ENCODE measurements at regions not wholly inside any gene's neighbourhood (a gene's known extent, or its start where the extent isn't known, plus 50 kb on each side); places are given as distances from the start of the nearest gene placed in this dataset.

- Histone ChIP-seq H4K20me1 (ENCODE audit: insufficient read depth) (no peaks in the 10 kb centered on the region), H3K27ac (no peak overlapping the region), H3K4me1 (replicated peaks; ENCODE audit: insufficient read depth) (no peaks in the 10 kb centered on the region), H3K79me2 (ENCODE audit: low read depth) (no peaks in the 10 kb centered on the region), H3F3A (ENCODE audit: insufficient read depth, low read depth) (no peaks in the 10 kb centered on the region), H3K36me3 (ENCODE audit: low read depth) (no peaks in the 10 kb centered on the region), H2AFZ (no peak overlapping the region), H3K4me3 (no peak overlapping the region), H3K9me2 (ENCODE audit: insufficient read depth) (no peaks in the 10 kb centered on the region), H3K4me2 (no peak overlapping the region), H3K27me3 (ENCODE audit: insufficient read depth, low read depth) (no peaks in the 10 kb centered on the region), H3K9me3 (ENCODE audit: insufficient read depth, low read depth) (no peaks in the 10 kb centered on the region)
- TF ChIP-seq EZH2 (IDR thresholded peaks at IDR 0.05; ENCODE audit: low read depth) (no peak), CTCF (conservative IDR thresholded peaks at IDR 0.05) (no peak)
- POLR2A ChIA-PET (ENCODE audit: unreplicated experiment): interaction anchor here (0.6 kb wide), 1 partner anchor 764 kb away, joined by 9 read pairs; no protein-coding TSS in a partner anchor
- intact Hi-C loops (cut with micrococcal nuclease; ENCODE audit: unreplicated experiment): no loop called here
- DNase-seq: no peak
- CTCF ChIA-PET: no interaction called here
- no TSS peak for BruUV-seq (replicated peaks)
Measured at GRCh38 chr2:146370826-146371225, 1474.0 kb upstream of the ACVR2A start.

- BruUV-seq (replicated peaks): no TSS peak
- Histone ChIP-seq H3K79me2 (ENCODE audit: low read depth) (no peaks in the 10 kb centered on the region), H3F3A (ENCODE audit: insufficient read depth, low read depth) (no peaks in the 10 kb centered on the region), H3K27me3 (ENCODE audit: insufficient read depth, low read depth) (no peaks in the 10 kb centered on the region), H4K20me1 (ENCODE audit: insufficient read depth) (no peaks in the 10 kb centered on the region), H3K9me2 (ENCODE audit: insufficient read depth) (no peaks in the 10 kb centered on the region), H3K27ac (no peak overlapping the region), H3K9me3 (ENCODE audit: insufficient read depth, low read depth) (no peaks in the 10 kb centered on the region), H2AFZ (no peak overlapping the region), H3K4me2 (no peak overlapping the region), H3K4me1 (replicated peaks; ENCODE audit: insufficient read depth) (no peaks in the 10 kb centered on the region), H3K36me3 (ENCODE audit: low read depth) (no peaks in the 10 kb centered on the region), H3K4me3 (no peak overlapping the region)
- TF ChIP-seq CTCF (conservative IDR thresholded peaks at IDR 0.05) (no peak), EZH2 (IDR thresholded peaks at IDR 0.05; ENCODE audit: low read depth) (no peak)
- intact Hi-C loops (cut with micrococcal nuclease; ENCODE audit: unreplicated experiment): no loop called here
- ChIA-PET CTCF (no interaction called here), POLR2A (ENCODE audit: unreplicated experiment) (no interaction called here)
- no peak for DNase-seq
Measured at GRCh38 chr2:146366276-146366675, 1478.6 kb upstream of the ACVR2A start.

- Histone ChIP-seq H3K4me1 (replicated peaks; ENCODE audit: insufficient read depth) (no peaks in the 10 kb centered on the region), H3K9me2 (ENCODE audit: insufficient read depth) (no peaks in the 10 kb centered on the region), H3K27me3 (ENCODE audit: insufficient read depth, low read depth) (no peaks in the 10 kb centered on the region), H3K9me3 (ENCODE audit: insufficient read depth, low read depth) (no peaks in the 10 kb centered on the region), H3K4me2 (no peak overlapping the region), H3F3A (ENCODE audit: insufficient read depth, low read depth) (no peaks in the 10 kb centered on the region), H3K27ac (no peak overlapping the region), H4K20me1 (ENCODE audit: insufficient read depth) (no peaks in the 10 kb centered on the region), H2AFZ (no peak overlapping the region), H3K4me3 (no peak overlapping the region), H3K36me3 (ENCODE audit: low read depth) (no peaks in the 10 kb centered on the region), H3K79me2 (ENCODE audit: low read depth) (no peaks in the 10 kb centered on the region)
- intact Hi-C loops (cut with micrococcal nuclease; ENCODE audit: unreplicated experiment): no loop called here
- no TSS peak for BruUV-seq (replicated peaks)
- TF ChIP-seq EZH2 (IDR thresholded peaks at IDR 0.05; ENCODE audit: low read depth): no peak
- no peak for TF ChIP-seq CTCF (conservative IDR thresholded peaks at IDR 0.05)
- POLR2A ChIA-PET (ENCODE audit: unreplicated experiment): no interaction called here
- CTCF ChIA-PET: no interaction called here
- no peak for DNase-seq
Measured at GRCh38 chr2:146365041-146365440, 1479.8 kb upstream of the ACVR2A start.
